Jurkat, Clone E6-1 (cell line): ENCODE measurements at regions not wholly inside any gene's neighbourhood (a gene's known extent, or its start where the extent isn't known, plus 50 kb on each side); places are given as distances from the start of the nearest gene placed in this dataset.
A peak's percentile ranks its signal among the peaks of the same experiment; 100 is the strongest.
"Not testable (repeated sequence)": the region's sequence is repeated elsewhere in the genome, so short reads cannot be mapped to it uniquely, and the experiment has no call there.

Experiments used
- DNase-seq: peaks from one replicate; pipeline ENCODE4 v3.0.0-alpha.2; 2011; ENCODE audit warnings: low read depth, low spot score
- H3K4me3 ChIP-seq: 2 replicates; pipeline ENCODE4 v1.5.1; 2011; ENCODE audit warnings: mild to moderate bottlenecking, low read length, control low read depth, moderate library complexity

- not testable (repeated sequence) for DNase-seq, H3K4me3 ChIP-seq
Measured at GRCh38 chr9:31443630-31444457, 940.6 kb upstream of the ACO1 start.

- DNase-seq, result no peak
- H3K4me3 ChIP-seq, result no peak overlapping the region
Measured at GRCh38 chr9:31445357-31445756, 939.1 kb upstream of the ACO1 start.

GRCh38 chr9:31445960-31446359 is 938.5 kb upstream of the ACO1 start:
- H3K4me3 ChIP-seq, result no peak overlapping the region
- no peak for DNase-seq

GRCh38 chr9:31467075-31467474 is 917.4 kb upstream of the ACO1 start:
- DNase-seq, result no peak
- H3K4me3 ChIP-seq, result no peak overlapping the region

GRCh38 chr9:31470051-31470450 is 914.4 kb upstream of the ACO1 start:
- DNase-seq, result no peak
- H3K4me3 ChIP-seq, result no peak overlapping the region

GRCh38 chr9:31471010-31471409 is 913.4 kb upstream of the ACO1 start:
- H3K4me3 ChIP-seq, result no peak overlapping the region
- DNase-seq, result no peak

- no peak overlapping the region for H3K4me3 ChIP-seq
- DNase-seq, result no peak
Measured at GRCh38 chr9:31486630-31487029, 897.8 kb upstream of the ACO1 start.

GRCh38 chr9:31490551-31491106 is 893.8 kb upstream of the ACO1 start:
- DNase-seq, result no peak
- no peak overlapping the region for H3K4me3 ChIP-seq

- DNase-seq, result no peak
- H3K4me3 ChIP-seq, result no peak overlapping the region
Measured at GRCh38 chr9:31492229-31492628, 892.2 kb upstream of the ACO1 start.

- no peak overlapping the region for H3K4me3 ChIP-seq
- no peak for DNase-seq
Measured at GRCh38 chr9:31500422-31500821, 884.0 kb upstream of the ACO1 start.

GRCh38 chr9:31519011-31519410 is 865.4 kb upstream of the ACO1 start:
- no peak for DNase-seq
- H3K4me3 ChIP-seq, result no peak overlapping the region

GRCh38 chr9:31519424-31519823 is 865.0 kb upstream of the ACO1 start:
- no peak overlapping the region for H3K4me3 ChIP-seq
- DNase-seq, result no peak

- no peak overlapping the region for H3K4me3 ChIP-seq
- DNase-seq, result no peak
Measured at GRCh38 chr9:31519826-31520225, 864.6 kb upstream of the ACO1 start.

- no peak for DNase-seq
- H3K4me3 ChIP-seq, result no peak overlapping the region
Measured at GRCh38 chr9:31520301-31521085, 864.0 kb upstream of the ACO1 start.

- H3K4me3 ChIP-seq, result no peak overlapping the region
- no peak for DNase-seq
Measured at GRCh38 chr9:31535651-31536050, 848.8 kb upstream of the ACO1 start.

GRCh38 chr9:31536471-31536870 is 848.0 kb upstream of the ACO1 start:
- no peak for DNase-seq
- H3K4me3 ChIP-seq, result no peak overlapping the region

GRCh38 chr9:31541721-31542281 is 842.6 kb upstream of the ACO1 start:
- no peak overlapping the region for H3K4me3 ChIP-seq
- DNase-seq, result no peak

GRCh38 chr9:31542384-31543055 is 841.9 kb upstream of the ACO1 start:
- H3K4me3 ChIP-seq, result no peak overlapping the region

GRCh38 chr9:31554941-31555340 is 829.5 kb upstream of the ACO1 start:
- DNase-seq, result no peak

More at GRCh38 chr9:31542384-31543055, 841.9 kb upstream of the ACO1 start:
- peak; percentile 3 for DNase-seq

More at GRCh38 chr9:31554941-31555340, 829.5 kb upstream of the ACO1 start:
- no peak overlapping the region for H3K4me3 ChIP-seq
